IMR-90 (cell line): ENCODE measurements at regions not wholly inside any gene's neighbourhood (a gene's known extent, or its start where the extent isn't known, plus 50 kb on each side); places are given as distances from the start of the nearest gene placed in this dataset.

Experiments used
- ATAC-seq: fragments of 200-7000 bp; cut with Tn5 transposase; 2 replicates; pipeline ENCODE4 v1.9.1; 2020; ENCODE audit warnings: low read depth, mild to moderate bottlenecking, moderate library complexity
- BruUV-seq: library from RNA; stranded (reverse); fragments of 400-500 nt; replicated peaks from 2 replicates; lab custom pipeline; 2021; lab: Mats Ljungman, UMichigan
- CTCF ChIA-PET: fragments of 300-600 bp; formaldehyde crosslinking; extraction: SDS; loops from one replicate; lab custom pipeline; 2021; ENCODE audit warnings: antibody characterized with exemption; lab: Yijun Ruan, JAX
- POLR2A ChIA-PET: fragments of 300-600 bp; sonication (Branson Sonifier 250); formaldehyde crosslinking; loops from one replicate; lab custom pipeline; 2022; ENCODE audit warnings: antibody characterized with exemption; ENCODE audit not compliant: unreplicated experiment; lab: Charles Lee
- DNase-seq: peaks from one replicate; pipeline ENCODE4 v3.0.0; 2013
- H2AFZ ChIP-seq: replicated peaks from 2 replicates; pipeline ENCODE3; 2013; ENCODE audit warnings: low read length, mild to moderate bottlenecking; ENCODE audit not compliant: poor library complexity
- H2AK5ac ChIP-seq: 2 replicates; pipeline ENCODE4 v1.6.1; 2013; ENCODE audit warnings: low read depth, low read length, inconsistent platforms
- H2AK9ac ChIP-seq: replicated peaks from 2 replicates; pipeline ENCODE3; 2013; ENCODE audit warnings: mild to moderate bottlenecking, low read depth, low read length, moderate library complexity; ENCODE audit not compliant: poor library complexity
- H2BK120ac ChIP-seq: 2 replicates; pipeline ENCODE4 v1.6.1; 2013; ENCODE audit warnings: low read depth, low read length, inconsistent platforms
- H2BK15ac ChIP-seq: 3 replicates; pipeline ENCODE4 v1.6.1; 2013; ENCODE audit warnings: low read depth, low read length, inconsistent platforms
- H2BK20ac ChIP-seq: 2 replicates; pipeline ENCODE4 v1.6.1; 2013; ENCODE audit warnings: low read depth, mild to moderate bottlenecking, inconsistent platforms, low read length, moderate library complexity
- H2BK5ac ChIP-seq: 2 replicates; pipeline ENCODE4 v1.6.1; 2013; ENCODE audit warnings: mild to moderate bottlenecking, low read depth, low read length, inconsistent platforms; ENCODE audit not compliant: poor library complexity, severe bottlenecking
- H3K14ac ChIP-seq: replicated peaks from 2 replicates; pipeline ENCODE4 v1.6.1; 2013; ENCODE audit warnings: low read depth, low read length, inconsistent platforms
- H3K18ac ChIP-seq: 2 replicates; pipeline ENCODE4 v1.6.1; 2013; ENCODE audit warnings: low read depth, low read length, control low read depth
- H3K23ac ChIP-seq: 2 replicates; pipeline ENCODE4 v1.6.1; 2013; ENCODE audit warnings: low read depth, low read length, inconsistent platforms
- H3K27ac ChIP-seq: 2 replicates; pipeline ENCODE4 v1.5.1; 2013; ENCODE audit warnings: mild to moderate bottlenecking, control low read depth, low read length; ENCODE audit not compliant: insufficient read depth
- H3K27me3 ChIP-seq: 2 replicates; pipeline ENCODE4 v1.6.1; 2013; ENCODE audit warnings: low read length; ENCODE audit not compliant: control insufficient read depth, insufficient read depth
- H3K36me3 ChIP-seq: 2 replicates; pipeline ENCODE4 v1.6.1; 2013; ENCODE audit warnings: low read length, mixed read lengths; ENCODE audit not compliant: control insufficient read depth, insufficient read depth
- H3K4ac ChIP-seq: 2 replicates; pipeline ENCODE4 v1.6.1; 2013; ENCODE audit warnings: low read depth, low read length, inconsistent platforms
- H3K4me1 ChIP-seq: 2 replicates; pipeline ENCODE4 v1.6.1; 2013; ENCODE audit warnings: low read length, mixed read lengths; ENCODE audit not compliant: control insufficient read depth, insufficient read depth
- H3K4me2 ChIP-seq: 2 replicates; pipeline ENCODE4 v1.6.1; 2013; ENCODE audit warnings: low read depth, mild to moderate bottlenecking, control low read depth, low read length, moderate library complexity
- H3K4me3 ChIP-seq: 2 replicates; pipeline ENCODE4 v1.5.1; 2013; ENCODE audit warnings: low read depth, mild to moderate bottlenecking, control low read depth, low read length, moderate library complexity; ENCODE audit not compliant: insufficient read depth
- H3K56ac ChIP-seq: 2 replicates; pipeline ENCODE4 v1.6.1; 2013; ENCODE audit warnings: low read length, inconsistent platforms; ENCODE audit not compliant: insufficient read depth; ENCODE audit errors: extremely low read depth
- H3K79me1 ChIP-seq, 2 experiments: 2 replicates each; pipeline ENCODE4 v1.6.1; 2013; ENCODE audit warnings: low read length in 2 of 2, inconsistent platforms in 1 of 2, low read depth in 1 of 2
- H3K9ac ChIP-seq: 2 replicates; pipeline ENCODE4 v1.6.1; 2013; ENCODE audit warnings: low read depth, low read length, control low read depth
- H3K9me1 ChIP-seq: 2 replicates; pipeline ENCODE4 v1.6.1; 2013; ENCODE audit warnings: low read length, inconsistent platforms; ENCODE audit not compliant: insufficient read depth
- H3K9me3 ChIP-seq: 2 replicates; pipeline ENCODE4 v1.6.1; 2013; ENCODE audit warnings: low read length; ENCODE audit not compliant: control insufficient read depth, insufficient read depth
- H4K20me1 ChIP-seq: 2 replicates; pipeline ENCODE4 v1.6.1; 2013; ENCODE audit warnings: low read length, inconsistent platforms; ENCODE audit not compliant: insufficient read depth
- H4K5ac ChIP-seq: 2 replicates; pipeline ENCODE4 v1.6.1; 2013; ENCODE audit warnings: mild to moderate bottlenecking, low read depth, low read length, control low read depth
- H4K8ac ChIP-seq, 2 experiments: 2 replicates each; pipeline ENCODE4 v1.6.1; 2013; ENCODE audit warnings: low read depth in 2 of 2, low read length in 2 of 2, control low read depth in 1 of 2, inconsistent platforms in 1 of 2
- H4K91ac ChIP-seq: 2 replicates; pipeline ENCODE4 v1.6.1; 2013; ENCODE audit warnings: low read depth, low read length, inconsistent platforms; ENCODE audit not compliant: insufficient read depth
- BHLHE40 ChIP-seq: fragments of 150-350 bp; IDR thresholded peaks from 2 replicates; pipeline ENCODE4 v1.6.1; 2016; ENCODE audit warnings: mild to moderate bottlenecking, low read depth, low read length
- CEBPB ChIP-seq: IDR thresholded peaks from 2 replicates; pipeline ENCODE4 v1.6.1; 2012; ENCODE audit warnings: low read depth, low read length, improper control_type of control experiment
- CHD1 ChIP-seq: IDR thresholded peaks from 2 replicates; pipeline ENCODE4 v1.6.1; 2012; ENCODE audit warnings: low read depth, low read length, improper control_type of control experiment
- ELK1 ChIP-seq: fragments of 150-350 bp; IDR thresholded peaks from 2 replicates; pipeline ENCODE4 v1.6.1; 2016; ENCODE audit warnings: low read depth, mild to moderate bottlenecking, low read length, moderate library complexity, borderline replicate concordance
- MAFK ChIP-seq: IDR thresholded peaks from 2 replicates; pipeline ENCODE4 v1.6.1; 2012; ENCODE audit warnings: low read depth, low read length, improper control_type of control experiment
- MAZ ChIP-seq: IDR thresholded peaks from 2 replicates; pipeline ENCODE4 v1.6.1; 2012; ENCODE audit warnings: low read depth, mild to moderate bottlenecking, low read length, improper control_type of control experiment, moderate library complexity, borderline replicate concordance
- MXI1 ChIP-seq: IDR thresholded peaks from 2 replicates; pipeline ENCODE4 v1.6.1; 2012; ENCODE audit warnings: low read depth, mild to moderate bottlenecking, low read length, moderate library complexity, borderline replicate concordance
- RAD21 ChIP-seq: IDR thresholded peaks from 2 replicates; pipeline ENCODE4 v1.6.1; 2012; ENCODE audit warnings: low read length, improper control_type of control experiment
- RFX5 ChIP-seq: IDR thresholded peaks from 2 replicates; pipeline ENCODE4 v1.8.0; 2012; ENCODE audit warnings: low read depth, mild to moderate bottlenecking, low read length, moderate library complexity
- SMC3 ChIP-seq: fragments of 150-350 bp; IDR thresholded peaks from 2 replicates; pipeline ENCODE4 v1.6.1; 2016; ENCODE audit warnings: low read depth, mild to moderate bottlenecking, antibody characterized with exemption, low read length, moderate library complexity
- WGBS, 2 experiments: methylation state at CpG; one replicate each; pipeline versions ENCODE4 v1.1.5 to v1.1.7; 2013; ENCODE audit warnings: missing lambda C conversion rate in 2 of 2; ENCODE audit not compliant: insufficient read length in 1 of 2; ENCODE audit errors: extremely low coverage in 2 of 2; 5-methylcytosine and 5-hydroxymethylcytosine counted together
- dilution Hi-C: fragments of 300-500 bp; cut with HindIII; formaldehyde crosslinking; loops from one replicate; pipeline ENCODE4 v1.14.3; 2018; ENCODE audit warnings: low sequenced_read_pairs; ENCODE audit not compliant: unreplicated experiment
- in situ Hi-C: fragments of 300-500 bp; cut with MboI; formaldehyde crosslinking; loops from 3 replicates; pipeline ENCODE4 v1.14.3; 2019; ENCODE audit warnings: low sequenced_read_pairs, inconsistent platforms, mixed read lengths
- intact Hi-C: fragments of 100-400 bp; cut with micrococcal nuclease; formaldehyde crosslinking; loops from 2 replicates; pipeline ENCODE4 v1.10.0; 2022
- TF ChIP-seq, protein P1 (sequence below): fragments of 150-350 bp; IDR thresholded peaks from 2 replicates; pipeline ENCODE4 v1.6.1; 2017; ENCODE audit warnings: mild to moderate bottlenecking, antibody characterized with exemption, low read length, low read depth
- TF ChIP-seq, protein P2 (sequence below): conservative IDR thresholded peaks from 2 replicates; pipeline ENCODE4 v1.5.1; 2012; ENCODE audit warnings: mild to moderate bottlenecking, low read depth, low read length, improper control_type of control experiment

- POLR2A ChIA-PET: no interaction called here
Measured at GRCh38 chr11:134478176-134478575, 66.1 kb upstream of the B3GAT1 start.

More at GRCh38 chr11:134478176-134478575, 66.1 kb upstream of the B3GAT1 start:
- H3K23ac ChIP-seq: no peak overlapping the region
- WGBS, 2 experiments: no CpG with 5 or more reads among the region's 7 CpGs
- H3K4me2 ChIP-seq: no peak overlapping the region
- no peak overlapping the region for H2BK5ac ChIP-seq
- H4K91ac ChIP-seq: no peak overlapping the region
- no peaks in the 10 kb centered on the region for H4K20me1 ChIP-seq
- DNase-seq: no peak
- H3K9ac ChIP-seq: no peak overlapping the region
- no peak overlapping the region for H2AK5ac ChIP-seq
- H3K4me1 ChIP-seq: no peaks in the 10 kb centered on the region
- no peak overlapping the region for H3K4ac ChIP-seq
- H3K56ac ChIP-seq: no peak overlapping the region
- intact Hi-C loops: no loop called here
- H3K4me3 ChIP-seq: no peak overlapping the region
- H2BK120ac ChIP-seq: no peak overlapping the region
- TF ChIP-seq, protein P1, sequence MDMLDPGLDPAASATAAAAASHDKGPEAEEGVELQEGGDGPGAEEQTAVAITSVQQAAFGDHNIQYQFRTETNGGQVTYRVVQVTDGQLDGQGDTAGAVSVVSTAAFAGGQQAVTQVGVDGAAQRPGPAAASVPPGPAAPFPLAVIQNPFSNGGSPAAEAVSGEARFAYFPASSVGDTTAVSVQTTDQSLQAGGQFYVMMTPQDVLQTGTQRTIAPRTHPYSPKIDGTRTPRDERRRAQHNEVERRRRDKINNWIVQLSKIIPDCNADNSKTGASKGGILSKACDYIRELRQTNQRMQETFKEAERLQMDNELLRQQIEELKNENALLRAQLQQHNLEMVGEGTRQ: no peak
- TF ChIP-seq RFX5 (no peak), CEBPB (no peak), MXI1 (no peak), MAFK (no peak), SMC3 (no peak), BHLHE40 (no peak), ELK1 (no peak), RAD21 (no peak), MAZ (no peak), CHD1 (no peak)
- TF ChIP-seq, protein P2, sequence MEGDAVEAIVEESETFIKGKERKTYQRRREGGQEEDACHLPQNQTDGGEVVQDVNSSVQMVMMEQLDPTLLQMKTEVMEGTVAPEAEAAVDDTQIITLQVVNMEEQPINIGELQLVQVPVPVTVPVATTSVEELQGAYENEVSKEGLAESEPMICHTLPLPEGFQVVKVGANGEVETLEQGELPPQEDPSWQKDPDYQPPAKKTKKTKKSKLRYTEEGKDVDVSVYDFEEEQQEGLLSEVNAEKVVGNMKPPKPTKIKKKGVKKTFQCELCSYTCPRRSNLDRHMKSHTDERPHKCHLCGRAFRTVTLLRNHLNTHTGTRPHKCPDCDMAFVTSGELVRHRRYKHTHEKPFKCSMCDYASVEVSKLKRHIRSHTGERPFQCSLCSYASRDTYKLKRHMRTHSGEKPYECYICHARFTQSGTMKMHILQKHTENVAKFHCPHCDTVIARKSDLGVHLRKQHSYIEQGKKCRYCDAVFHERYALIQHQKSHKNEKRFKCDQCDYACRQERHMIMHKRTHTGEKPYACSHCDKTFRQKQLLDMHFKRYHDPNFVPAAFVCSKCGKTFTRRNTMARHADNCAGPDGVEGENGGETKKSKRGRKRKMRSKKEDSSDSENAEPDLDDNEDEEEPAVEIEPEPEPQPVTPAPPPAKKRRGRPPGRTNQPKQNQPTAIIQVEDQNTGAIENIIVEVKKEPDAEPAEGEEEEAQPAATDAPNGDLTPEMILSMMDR: no peak
- H3K9me1 ChIP-seq: no peaks in the 10 kb centered on the region
- CTCF ChIA-PET: no interaction called here
- dilution Hi-C loops: no loop called here
- H4K8ac ChIP-seq: no peak overlapping the region
- H3K79me1 ChIP-seq: no peaks in the 10 kb centered on the region
- no peak overlapping the region for H2AFZ ChIP-seq
- H3K27me3 ChIP-seq: no peaks in the 10 kb centered on the region
- H2BK15ac ChIP-seq: no peak overlapping the region
- H2AK9ac ChIP-seq: no peak overlapping the region
- no peak overlapping the region for H2BK20ac ChIP-seq
- in situ Hi-C loops: no loop called here
- H3K18ac ChIP-seq: no peak overlapping the region
- no peak overlapping the region for H3K27ac ChIP-seq
- H3K14ac ChIP-seq: no peak overlapping the region
- H3K9me3 ChIP-seq: peaks cover 65% of the 10 kb centered on the region
- no peaks in the 10 kb centered on the region for H3K36me3 ChIP-seq
- no TSS peak for BruUV-seq
- no peak for ATAC-seq
- H4K5ac ChIP-seq: no peak overlapping the region
